ENCODE measurements at regions not wholly inside any gene's neighbourhood (a gene's known extent, or its start where the extent isn't known, plus 50 kb on each side); places are given as distances from the start of the nearest gene placed in this dataset.

DNA sequence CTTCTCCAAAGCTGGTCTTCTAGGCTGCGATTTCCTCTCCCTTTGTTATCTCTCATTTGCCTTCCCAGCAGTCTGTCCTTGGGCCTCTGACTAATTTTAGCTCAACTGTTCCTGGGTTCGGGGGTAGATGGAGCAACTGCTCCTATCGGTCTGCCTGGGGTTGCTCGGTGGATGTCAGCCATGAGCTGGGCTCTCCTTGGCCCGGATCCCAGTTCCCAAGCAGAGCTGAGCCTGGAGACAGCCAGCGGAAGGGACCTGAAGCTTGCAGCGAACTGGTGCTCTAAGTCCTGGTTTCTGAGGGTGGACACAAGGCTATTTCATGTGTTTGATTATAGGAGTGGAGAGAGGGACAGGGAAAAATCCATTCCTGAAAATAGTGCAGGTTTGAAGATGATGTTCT is 423.0 kb downstream of the RPS6KC1 start:
- no peak overlapping the region for H2AFZ ChIP-seq (ENCODE audit: control insufficient read depth, low read length)
- no peaks in the 10 kb centered on the region for H3K36me3 ChIP-seq (ENCODE audit: control insufficient read depth in 2 of 2, extremely low read depth in 1 of 2, insufficient read depth in 2 of 2, low read length in 2 of 2)
- no peaks in the 10 kb centered on the region for H3K79me2 ChIP-seq (ENCODE audit: control insufficient read depth, insufficient read depth, low read length)
- FAIRE-seq: no peak
- H3K9me3 ChIP-seq (ENCODE audit: control insufficient read depth, low read depth, low read length): no peaks in the 10 kb centered on the region
- dilution Hi-C loops (cut with MboI; ENCODE audit: extremely low pct_ligation_motif_present, low sequenced_read_pairs): no loop called here
- H3K9ac ChIP-seq (ENCODE audit: control insufficient read depth, extremely low read depth, insufficient read depth, low read length): no peak overlapping the region
- H3K9me1 ChIP-seq (ENCODE audit: control insufficient read depth, extremely low read depth, insufficient read depth, low read length): peaks cover 2% of the 10 kb centered on the region
- no peak overlapping the region for H3K4me2 ChIP-seq (ENCODE audit: control insufficient read depth, extremely low read depth, insufficient read depth, low read depth, low read length)
- DNase-seq (ENCODE audit: low read depth, low spot score): no peak
- H3K4me1 ChIP-seq (ENCODE audit: control insufficient read depth, extremely low read depth, insufficient read depth, low read length): no peaks in the 10 kb centered on the region
- H3K27ac ChIP-seq (ENCODE audit: control insufficient read depth, insufficient read depth, low read length): no peak overlapping the region
- TF ChIP-seq CTCF (optimal IDR thresholded peaks at IDR 0.05 in 1 of 3, IDR thresholded peaks at IDR 0.05 in 1 of 3, conservative IDR thresholded peaks at IDR 0.05 in 1 of 3; ENCODE audit: extremely low read depth in 1 of 3, insufficient read depth in 2 of 3, low read length in 3 of 3) (no peak), EZH2 (IDR thresholded peaks at IDR 0.05; ENCODE audit: low read length) (no peak)
- H4K20me1 ChIP-seq (ENCODE audit: control insufficient read depth, extremely low read depth, insufficient read depth, low read length): no peaks in the 10 kb centered on the region
- H3K4me3 ChIP-seq (ENCODE audit: control insufficient read depth in 2 of 3, extremely low read depth in 1 of 3, insufficient read depth in 2 of 3, low read depth in 1 of 3, low read length in 3 of 3): no peak overlapping the region
- no peaks in the 10 kb centered on the region for H3K27me3 ChIP-seq (ENCODE audit: control insufficient read depth, extremely low read depth, insufficient read depth, low read length)

- no peak overlapping the region for H3K27ac ChIP-seq (ENCODE audit: control insufficient read depth, insufficient read depth, low read length)
- H3K27me3 ChIP-seq (ENCODE audit: control insufficient read depth, extremely low read depth, insufficient read depth, low read length): no peaks in the 10 kb centered on the region
- H3K9ac ChIP-seq (ENCODE audit: control insufficient read depth, extremely low read depth, insufficient read depth, low read length): no peak overlapping the region
- no peak overlapping the region for H2AFZ ChIP-seq (ENCODE audit: control insufficient read depth, low read length)
- no peak overlapping the region for H3K4me2 ChIP-seq (ENCODE audit: control insufficient read depth, extremely low read depth, insufficient read depth, low read depth, low read length)
- dilution Hi-C loops (cut with MboI; ENCODE audit: extremely low pct_ligation_motif_present, low sequenced_read_pairs): no loop called here
- H3K79me2 ChIP-seq (ENCODE audit: control insufficient read depth, insufficient read depth, low read length): no peaks in the 10 kb centered on the region
- no peak for FAIRE-seq
- no peaks in the 10 kb centered on the region for H3K9me1 ChIP-seq (ENCODE audit: control insufficient read depth, extremely low read depth, insufficient read depth, low read length)
- no peaks in the 10 kb centered on the region for H3K36me3 ChIP-seq (ENCODE audit: control insufficient read depth in 2 of 2, extremely low read depth in 1 of 2, insufficient read depth in 2 of 2, low read length in 2 of 2)
- no peaks in the 10 kb centered on the region for H3K4me1 ChIP-seq (ENCODE audit: control insufficient read depth, extremely low read depth, insufficient read depth, low read length)
- TF ChIP-seq CTCF (optimal IDR thresholded peaks at IDR 0.05 in 1 of 3, IDR thresholded peaks at IDR 0.05 in 1 of 3, conservative IDR thresholded peaks at IDR 0.05 in 1 of 3; ENCODE audit: extremely low read depth in 1 of 3, insufficient read depth in 2 of 3, low read length in 3 of 3): no peak
- no peak for TF ChIP-seq EZH2 (IDR thresholded peaks at IDR 0.05; ENCODE audit: low read length)
- DNase-seq (ENCODE audit: low read depth, low spot score): no peak
- H4K20me1 ChIP-seq (ENCODE audit: control insufficient read depth, extremely low read depth, insufficient read depth, low read length): no peaks in the 10 kb centered on the region
- no peaks in the 10 kb centered on the region for H3K9me3 ChIP-seq (ENCODE audit: control insufficient read depth, low read depth, low read length)
- H3K4me3 ChIP-seq (ENCODE audit: control insufficient read depth in 2 of 3, extremely low read depth in 1 of 3, insufficient read depth in 2 of 3, low read depth in 1 of 3, low read length in 3 of 3): no peak overlapping the region
Observed at GRCh38 chr1:213481395-213481794, 430.4 kb downstream of the RPS6KC1 start.
